GM23338 (cell line): ENCODE measurements at regions not wholly inside any gene's neighbourhood (a gene's known extent, or its start where the extent isn't known, plus 50 kb on each side); places are given as distances from the start of the nearest gene placed in this dataset.

Experiments used
- ATAC-seq: fragments of 200-7000 bp; cut with Tn5 transposase; 3 replicates; pipeline ENCODE4 v1.9.1; 2020
- DNase-seq: peaks from one replicate; pipeline ENCODE4 v3.0.0-alpha.2; 2015; ENCODE audit warnings: low spot score
- H2AFZ ChIP-seq: fragments of 200-600 bp; sonication (generic); 2 replicates; pipeline ENCODE4 v1.8.0; 2016; ENCODE audit warnings: antibody characterized with exemption, mild to moderate bottlenecking, moderate library complexity
- H3F3A ChIP-seq: fragments of 200-600 bp; sonication (generic); replicated peaks from 2 replicates; pipeline ENCODE4 v1.8.0; 2017; ENCODE audit warnings: antibody characterized with exemption, mixed run types, low read depth
- H3K27ac ChIP-seq: fragments of 200-600 bp; sonication (generic); 2 replicates; pipeline ENCODE4 v1.6.1; 2016; ENCODE audit warnings: low read depth
- H3K27me3 ChIP-seq: fragments of 200-600 bp; sonication (generic); 2 replicates; pipeline ENCODE4 v1.8.0; 2016; ENCODE audit warnings: mild to moderate bottlenecking, mixed run types, moderate library complexity; ENCODE audit not compliant: insufficient read depth
- H3K36me3 ChIP-seq: fragments of 200-600 bp; sonication (generic); 2 replicates; pipeline ENCODE4 v1.8.0; 2016; ENCODE audit warnings: mild to moderate bottlenecking; ENCODE audit not compliant: insufficient read depth
- H3K4me1 ChIP-seq: fragments of 200-600 bp; sonication (generic); 2 replicates; pipeline ENCODE4 v1.8.0; 2016; ENCODE audit warnings: mild to moderate bottlenecking, moderate library complexity; ENCODE audit not compliant: insufficient read depth
- H3K4me2 ChIP-seq: fragments of 200-600 bp; sonication (generic); 2 replicates; pipeline ENCODE4 v1.7.1; 2017; ENCODE audit warnings: mixed run types
- H3K4me3 ChIP-seq: fragments of 200-600 bp; sonication (generic); 2 replicates; pipeline ENCODE4 v1.6.1; 2016; ENCODE audit warnings: mixed run types
- H3K79me2 ChIP-seq: fragments of 200-600 bp; sonication (generic); replicated peaks from 2 replicates; pipeline ENCODE4 v1.8.0; 2017; ENCODE audit warnings: mild to moderate bottlenecking; ENCODE audit not compliant: insufficient read depth
- H3K9me2 ChIP-seq: fragments of 200-600 bp; sonication (generic); 2 replicates; pipeline ENCODE4 v1.8.0; 2017; ENCODE audit not compliant: insufficient read depth
- H4K20me1 ChIP-seq: fragments of 200-600 bp; sonication (generic); replicated peaks from 2 replicates; pipeline ENCODE4 v1.8.0; 2017; ENCODE audit warnings: mild to moderate bottlenecking; ENCODE audit not compliant: insufficient read depth
- H3K27ac Mint-ChIP-seq: 2 replicates; pipeline ENCODE4 v1.8.0; 2020; ENCODE audit warnings: inconsistent platforms, mild to moderate bottlenecking, moderate library complexity, mixed read lengths
- H3K27me3 Mint-ChIP-seq: 3 replicates; pipeline ENCODE4 v1.8.0; 2022; ENCODE audit warnings: low read depth, mild to moderate bottlenecking, moderate library complexity, mixed read lengths, inconsistent platforms; ENCODE audit not compliant: insufficient read depth, poor library complexity
- H3K36me3 Mint-ChIP-seq: 3 replicates; pipeline ENCODE4 v1.8.0; 2021; ENCODE audit warnings: low read depth, mild to moderate bottlenecking, inconsistent platforms, moderate library complexity, mixed read lengths
- H3K4me1 Mint-ChIP-seq: 3 replicates; pipeline ENCODE4 v1.8.0; 2020; ENCODE audit warnings: mild to moderate bottlenecking, inconsistent platforms, mixed read lengths
- H3K4me3 Mint-ChIP-seq: 3 replicates; pipeline ENCODE4 v1.8.0; 2021; ENCODE audit warnings: moderate library complexity, mild to moderate bottlenecking, inconsistent platforms, mixed read lengths
- H3K9me3 Mint-ChIP-seq: 3 replicates; pipeline ENCODE4 v1.8.0; 2020; ENCODE audit warnings: moderate library complexity, mild to moderate bottlenecking, inconsistent platforms, mixed read lengths
- CREB1 ChIP-seq: fragments of 250-450 bp; sonication (Bioruptor Pico); IDR thresholded peaks from 2 replicates; pipeline ENCODE4 v1.5.0; 2020; ENCODE audit warnings: low read depth, mild to moderate bottlenecking, moderate library complexity
- ETS1 ChIP-seq: IDR thresholded peaks from 2 replicates; pipeline ENCODE4 v1.6.1; 2016; ENCODE audit warnings: antibody characterized with exemption
- EZH2 ChIP-seq: fragments of 200-600 bp; sonication (generic); IDR thresholded peaks from one replicate; pipeline ENCODE4 v1.8.0; 2017; ENCODE audit warnings: antibody characterized with exemption, mild to moderate bottlenecking, low read depth; ENCODE audit not compliant: unreplicated experiment
- EZH2phosphoT487 ChIP-seq: fragments of 200-600 bp; sonication (generic); IDR thresholded peaks from one replicate; pipeline ENCODE4 v1.8.1; 2018; ENCODE audit warnings: antibody characterized with exemption; ENCODE audit not compliant: unreplicated experiment
- JUNB ChIP-seq: IDR thresholded peaks from one replicate; pipeline ENCODE4 v1.6.1; 2016; ENCODE audit warnings: antibody characterized with exemption; ENCODE audit not compliant: unreplicated experiment
- POLR2AphosphoS5 ChIP-seq: IDR thresholded peaks from 2 replicates; pipeline ENCODE4 v1.6.1; 2016; ENCODE audit warnings: antibody characterized with exemption, low read depth
- REST ChIP-seq: IDR thresholded peaks from one replicate; pipeline ENCODE4 v1.6.1; 2018; ENCODE audit warnings: antibody characterized with exemption; ENCODE audit not compliant: unreplicated experiment
- ZNF114 ChIP-seq: fragments of 250-450 bp; sonication (Bioruptor Pico); IDR thresholded peaks from 2 replicates; pipeline ENCODE4 v1.5.0; 2020; ENCODE audit warnings: mild to moderate bottlenecking, moderate library complexity
- ZNF331 ChIP-seq: fragments of 250-450 bp; sonication (Bioruptor Pico); IDR thresholded peaks from 2 replicates; pipeline ENCODE4 v1.5.0; 2020; ENCODE audit warnings: low read depth, mild to moderate bottlenecking, moderate library complexity
- ZNF462 ChIP-seq: fragments of 250-450 bp; sonication (Bioruptor Pico); IDR thresholded peaks from 2 replicates; pipeline ENCODE4 v1.5.0; 2020; ENCODE audit warnings: mild to moderate bottlenecking, moderate library complexity

- Histone ChIP-seq H3K4me1 (no peaks in the 10 kb centered on the region), H3K79me2 (no peaks in the 10 kb centered on the region), H3F3A (no peaks in the 10 kb centered on the region), H2AFZ (no peak overlapping the region), H3K27ac (no peak overlapping the region), H3K4me2 (no peak overlapping the region), H3K27me3 (no peaks in the 10 kb centered on the region), H3K4me3 (no peak overlapping the region), H3K36me3 (no peaks in the 10 kb centered on the region), H3K9me2 (peaks cover 3% of the 10 kb centered on the region; the same call in 1 of the 2 replicates), H4K20me1 (no peaks in the 10 kb centered on the region)
- no peaks in the 10 kb centered on the region for H3K36me3 Mint-ChIP-seq
- TF ChIP-seq REST (no peak), POLR2AphosphoS5 (no peak), ETS1 (no peak), JUNB (no peak), ZNF114 (no peak), ZNF462 (CRISPR knock-in tag) (no peak), EZH2phosphoT487 (no peak), CREB1 (no peak), EZH2 (no peak), ZNF331 (CRISPR knock-in tag) (no peak)
- ATAC-seq (no peak), DNase-seq (no peak)
- no peaks in the 10 kb centered on the region for H3K9me3 Mint-ChIP-seq
- no peak overlapping the region for H3K27ac Mint-ChIP-seq
- H3K4me3 Mint-ChIP-seq = no peak overlapping the region
- H3K4me1 Mint-ChIP-seq = no peaks in the 10 kb centered on the region; the same call in 2 of the 3 replicates
- no peaks in the 10 kb centered on the region for H3K27me3 Mint-ChIP-seq
Observed at GRCh38 chr2:84326831-84327432, 132.1 kb downstream of the SUCLG1 start.
